Small intestine (tissue), 7 donors: ENCODE measurements at regions not wholly inside any gene's neighbourhood (a gene's known extent, or its start where the extent isn't known, plus 50 kb on each side); places are given as distances from the start of the nearest gene placed in this dataset.
"Not testable (repeated sequence)": the region's sequence is repeated elsewhere in the genome, so short reads cannot be mapped to it uniquely, and the experiment has no call there.

Experiments used
- DNase-seq, 2 donors: peaks; one replicate each; pipeline versions ENCODE4 v3.0.0 to v3.0.0-alpha.2; 2013
- FAIRE-seq: peaks from 2 replicates; lab custom pipeline; 2012; peaks lifted over from hg19 to GRCh38; lab: Jason Lieb, UNC
- H3K27ac ChIP-seq, 3 donors: one replicate each; pipeline ENCODE4 v1.5.1; 2013; ENCODE audit warnings: low read length in 2 of 3, mild to moderate bottlenecking in 2 of 3, control low read depth in 1 of 3, inconsistent platforms in 1 of 3, low read depth in 1 of 3, moderate library complexity in 1 of 3
- H3K27me3 ChIP-seq, 3 donors: one replicate each; pipeline ENCODE4 v1.6.1; 2013; ENCODE audit warnings: low read length in 3 of 3, inconsistent platforms in 1 of 3; ENCODE audit not compliant: control insufficient read depth in 3 of 3, insufficient read depth in 3 of 3
- H3K36me3 ChIP-seq, 3 donors: one replicate each; pipeline ENCODE4 v1.6.1; 2013; ENCODE audit warnings: low read length in 3 of 3, inconsistent platforms in 1 of 3, low read depth in 1 of 3, mild to moderate bottlenecking in 1 of 3, moderate library complexity in 1 of 3; ENCODE audit not compliant: control insufficient read depth in 3 of 3, insufficient read depth in 2 of 3
- H3K4me1 ChIP-seq, 3 donors: one replicate each; pipeline ENCODE4 v1.6.1; 2013; ENCODE audit warnings: low read length in 2 of 3, inconsistent platforms in 1 of 3, low read depth in 1 of 3, mild to moderate bottlenecking in 1 of 3, moderate library complexity in 1 of 3; ENCODE audit not compliant: control insufficient read depth in 3 of 3, insufficient read depth in 2 of 3
- H3K4me3 ChIP-seq, 3 donors: one replicate each; pipeline ENCODE4 v1.5.1; 2013; ENCODE audit warnings: low read length in 3 of 3, control low read depth in 1 of 3, inconsistent platforms in 1 of 3, low read depth in 1 of 3, mild to moderate bottlenecking in 1 of 3, moderate library complexity in 1 of 3
- H3K9me3 ChIP-seq, 2 donors: one replicate each; pipeline ENCODE4 v1.6.1; 2013; ENCODE audit warnings: low read depth in 1 of 2, low read length in 1 of 2; ENCODE audit not compliant: control insufficient read depth in 2 of 2, insufficient read depth in 1 of 2
- WGBS, 3 donors: extraction: QIAGEN DNeasy Blood & Tissue Kit; methylation state at CpG; one replicate each; pipeline ENCODE4 v1.1.7; 2013; 5-methylcytosine and 5-hydroxymethylcytosine counted together
- donor health status: healthy with polysubstance abuse.
- donor health status: control.
- donor health status: control.
- donor health status: Bipolar disorder and iron deficiency.
- donor health status: healthy.

DNA sequence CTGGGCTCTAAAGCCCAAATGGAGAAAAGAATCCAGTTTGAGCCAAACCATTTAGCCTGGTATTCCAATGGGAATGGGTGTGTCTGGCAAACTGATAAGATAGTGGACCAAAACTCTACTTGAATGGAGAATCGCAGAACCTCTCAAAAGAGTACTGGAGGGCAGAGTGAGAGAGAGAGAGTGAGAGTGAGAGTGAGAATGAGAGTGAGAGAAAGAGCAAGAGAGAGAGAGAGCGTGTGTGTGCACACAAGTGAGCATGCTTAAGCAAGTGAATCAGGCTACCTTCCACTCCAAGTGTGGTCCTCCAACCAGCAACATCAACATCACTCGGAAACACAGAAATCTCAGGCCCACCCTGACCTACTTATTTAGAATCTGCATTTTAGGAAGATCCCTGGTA lies 58.8 kb downstream of the UQCRFS1 start:
- Histone ChIP-seq H3K4me3 (no peak overlapping the region), H3K4me1 (no peaks in the 10 kb centered on the region), H3K27me3 (no peaks in the 10 kb centered on the region), H3K27ac (no peak overlapping the region), H3K9me3 (peaks cover 0 to 11% of the 10 kb centered on the region in 2 donors), H3K36me3 (no peaks in the 10 kb centered on the region)
- WGBS, 3 donors = 73 to 85% (median 82%) methylated on average over 3 of the region's 3 CpGs
- DNase-seq (no peak), FAIRE-seq (no peak)

DNA sequence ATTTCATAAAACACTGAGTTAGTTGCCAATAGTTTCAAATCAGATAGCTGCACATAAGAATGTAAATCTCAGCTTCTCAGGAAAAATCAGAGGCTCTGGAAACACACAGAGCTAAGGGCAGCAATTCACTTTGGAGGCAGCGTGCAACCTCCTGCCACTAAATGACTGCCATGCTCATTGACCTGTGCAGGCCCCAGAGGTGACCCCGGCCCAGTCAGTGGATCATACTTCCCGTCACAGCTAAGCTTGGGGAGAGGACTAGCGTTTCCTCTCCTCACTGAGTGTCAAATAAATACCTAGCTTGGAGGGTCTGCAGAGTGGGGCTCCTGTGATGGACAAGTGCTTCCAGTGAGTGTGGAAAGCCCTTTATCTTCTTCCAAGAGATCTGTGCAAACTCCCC lies 67.2 kb downstream of the UQCRFS1 start:
- Histone ChIP-seq H3K27me3 (no peaks in the 10 kb centered on the region), H3K9me3 (peaks cover 0 to 5% of the 10 kb centered on the region in 2 donors), H3K36me3 (no peaks in the 10 kb centered on the region), H3K27ac (no peak overlapping the region), H3K4me1 (no peaks in the 10 kb centered on the region), H3K4me3 (no peak overlapping the region)
- 42 to 60% (median 55%) methylated on average over 4 of the region's 4 CpGs for WGBS, 3 donors
- FAIRE-seq = no peak
- no peak for DNase-seq

DNA sequence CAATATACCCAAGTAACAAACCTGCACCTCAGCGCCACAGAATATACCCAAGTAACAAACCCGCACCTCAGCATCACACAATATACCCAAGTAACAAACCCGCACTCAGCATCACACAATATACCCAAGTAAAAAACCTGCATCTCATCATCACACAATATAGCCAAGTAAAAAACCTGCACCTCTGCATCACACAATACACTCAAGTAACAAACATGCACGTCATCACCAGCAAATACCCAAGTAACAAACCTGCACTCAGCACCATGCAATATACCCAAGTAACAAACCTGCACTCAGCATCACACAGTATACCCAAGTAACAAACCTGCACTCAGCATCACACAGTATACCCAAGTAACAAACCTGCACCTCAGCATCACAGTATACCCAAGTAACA lies 69.8 kb downstream of the UQCRFS1 start:
- Histone ChIP-seq H3K9me3 (peaks cover 0 to 22% of the 10 kb centered on the region in 2 donors), H3K4me1 (no peaks in the 10 kb centered on the region), H3K27ac (no peak overlapping the region), H3K4me3 (no peak overlapping the region), H3K36me3 (no peaks in the 10 kb centered on the region), H3K27me3 (no peaks in the 10 kb centered on the region)
- FAIRE-seq (no peak), DNase-seq (no peak)
- 78 to 89% (median 87%) methylated on average over 4 of the region's 4 CpGs for WGBS, 3 donors

DNA sequence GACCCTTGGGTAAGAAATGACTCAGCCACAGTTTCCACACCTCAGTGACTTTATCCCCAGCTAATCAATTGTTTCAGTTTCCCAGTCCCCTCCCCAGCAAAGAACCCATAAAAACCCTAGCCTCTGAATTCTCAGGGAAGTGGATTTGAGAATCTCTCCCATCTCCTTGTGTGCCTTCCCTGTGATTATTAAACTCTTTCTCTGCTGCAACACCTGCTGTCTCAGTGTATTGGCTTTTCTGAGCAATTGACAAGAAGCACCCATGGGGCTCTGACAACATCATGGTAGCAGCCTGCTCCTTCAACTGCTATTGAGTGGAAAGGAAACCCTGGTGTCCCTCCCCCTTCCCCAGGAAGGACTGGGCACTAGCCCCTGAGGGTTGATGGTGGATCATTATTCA lies 73.7 kb downstream of the UQCRFS1 start:
- H3K27ac ChIP-seq = no peak overlapping the region
- no peaks in the 10 kb centered on the region for H3K27me3 ChIP-seq
- H3K9me3 ChIP-seq = peaks cover 0 to 22% of the 10 kb centered on the region in 2 donors
- H3K4me1 ChIP-seq = no peaks in the 10 kb centered on the region
- no peaks in the 10 kb centered on the region for H3K36me3 ChIP-seq
- no peak overlapping the region for H3K4me3 ChIP-seq
- no peak for FAIRE-seq
- DNase-seq = no peak

GRCh38 chr19:29138206-29138605 lies 74.7 kb downstream of the UQCRFS1 start:
- not testable (repeated sequence) for DNase-seq, H3K36me3 ChIP-seq, H3K4me1 ChIP-seq, H3K27me3 ChIP-seq, FAIRE-seq, H3K4me3 ChIP-seq, H3K27ac ChIP-seq
- 73 to 88% (median 80%) methylated on average over 3 of the region's 3 CpGs for WGBS, 3 donors
- H3K9me3 ChIP-seq = peaks cover 0 to 22% of the 10 kb centered on the region in 2 donors

- no peak for FAIRE-seq
- Histone ChIP-seq H3K27ac (no peak overlapping the region), H3K27me3 (no peaks in the 10 kb centered on the region), H3K4me1 (no peaks in the 10 kb centered on the region), H3K36me3 (no peaks in the 10 kb centered on the region), H3K9me3 (peaks cover 0 to 3% of the 10 kb centered on the region in 2 donors), H3K4me3 (no peak overlapping the region)
- DNase-seq = no peak
- WGBS, 3 donors = 19 to 31% (median 28%) methylated on average over 2 of the region's 2 CpGs
Observed at GRCh38 chr19:29131456-29131855, 81.5 kb downstream of the UQCRFS1 start.

DNA sequence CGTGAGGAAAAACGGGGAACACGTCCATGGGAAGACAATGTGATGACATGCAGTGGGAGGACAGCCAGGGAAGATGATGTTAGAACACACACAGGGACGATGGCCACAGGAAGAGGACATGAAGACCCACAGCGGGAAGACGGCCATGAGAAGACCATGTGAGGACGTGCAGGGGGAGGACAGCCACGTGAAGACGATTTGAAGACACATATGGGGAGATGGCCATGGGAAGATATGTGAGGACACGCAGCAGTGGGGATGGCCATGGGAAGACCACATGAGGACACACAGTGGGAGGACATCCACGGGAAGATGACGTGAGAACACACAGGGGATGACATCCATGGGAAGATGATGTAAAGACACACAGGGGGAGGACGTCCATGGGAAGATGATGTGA lies 83.8 kb downstream of the UQCRFS1 start:
- DNase-seq = no peak
- WGBS, 3 donors = 87 to 89% (median 88%) methylated on average over 13 of the region's 13 CpGs

GRCh38 chr19:29128203-29128602 lies 84.7 kb downstream of the UQCRFS1 start:
- Histone ChIP-seq H3K27me3 (no peaks in the 10 kb centered on the region), H3K36me3 (no peaks in the 10 kb centered on the region), H3K9me3 (peaks cover 0 to 3% of the 10 kb centered on the region in 2 donors), H3K27ac (no peak overlapping the region), H3K4me1 (no peaks in the 10 kb centered on the region), H3K4me3 (no peak overlapping the region)
- FAIRE-seq (no peak), DNase-seq (no peak)
- 86 to 97% (median 94%) methylated on average over 8 of the region's 8 CpGs for WGBS, 3 donors

More for the DNA sequence above, 83.8 kb downstream of the UQCRFS1 start:
- Histone ChIP-seq H3K4me1 (no peaks in the 10 kb centered on the region), H3K4me3 (no peak overlapping the region), H3K27ac (no peak overlapping the region), H3K36me3 (no peaks in the 10 kb centered on the region), H3K27me3 (no peaks in the 10 kb centered on the region), H3K9me3 (peaks cover 0 to 3% of the 10 kb centered on the region in 2 donors)
- FAIRE-seq = no peak

DNA sequence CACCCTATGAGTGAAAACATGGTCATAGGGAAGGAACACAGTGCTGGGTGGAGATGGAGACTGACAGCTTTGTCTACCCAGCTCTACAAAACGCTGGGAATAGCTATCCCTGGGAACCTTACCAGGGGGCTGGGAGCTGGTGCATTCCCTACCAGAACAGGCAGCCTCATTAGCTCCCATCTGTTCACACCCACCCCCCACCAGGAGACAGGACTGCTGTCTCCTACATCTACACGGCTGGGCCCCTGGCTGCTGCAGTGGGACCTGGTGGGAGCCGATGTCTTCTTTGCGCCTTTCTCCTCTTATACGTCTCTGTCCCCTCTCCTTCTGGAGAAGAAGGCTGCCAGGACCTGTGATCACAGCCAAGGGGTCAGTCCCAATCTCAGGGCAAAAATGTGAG lies 90.8 kb downstream of the UQCRFS1 start:
- Histone ChIP-seq H3K4me1 (no peaks in the 10 kb centered on the region), H3K27me3 (no peaks in the 10 kb centered on the region), H3K27ac (no peak overlapping the region), H3K4me3 (no peak overlapping the region), H3K9me3 (no peaks in the 10 kb centered on the region), H3K36me3 (no peaks in the 10 kb centered on the region)
- WGBS, 3 donors = 65 to 77% (median 73%) methylated on average over 5 of the region's 5 CpGs
- DNase-seq (no peak), FAIRE-seq (no peak)
